Tibial artery (tissue), 4 donors: ENCODE measurements at regions not wholly inside any gene's neighbourhood (a gene's known extent, or its start where the extent isn't known, plus 50 kb on each side); places are given as distances from the start of the nearest gene placed in this dataset.

Experiments used
- DNase-seq, 2 donors: peaks; one replicate each; pipeline ENCODE4 v3.0.0-alpha.2; 2019
- H3K27ac ChIP-seq, 2 donors: fragments of 200-600 bp; sonication (generic) in 1 of 2; 1 replicate in 1 of 2; 2 replicates in 1 of 2; pipeline ENCODE4 v1.5.1; 2018 to 2019; ENCODE audit warnings: mild to moderate bottlenecking in 1 of 2
- H3K27me3 ChIP-seq, 2 donors: fragments of 200-600 bp; sonication (generic) in 1 of 2; one replicate each; pipeline versions ENCODE4 v1.5.1 to v1.6.0; 2016 to 2019
- H3K36me3 ChIP-seq, 3 donors: fragments of 200-600 bp; sonication (generic) in 2 of 3; one replicate each; pipeline ENCODE4 v1.5.1; 2016 to 2019; ENCODE audit warnings: mild to moderate bottlenecking in 2 of 3
- H3K4me1 ChIP-seq, 4 donors: fragments of 200-600 bp; sonication (generic) in 2 of 4; 1 replicate in 3 of 4; 2 replicates in 1 of 4; pipeline ENCODE4 v1.5.1; 2016 to 2019
- H3K4me3 ChIP-seq, 2 donors: fragments of 200-600 bp; sonication (generic) in 1 of 2; 1 replicate in 1 of 2; 2 replicates in 1 of 2; pipeline ENCODE4 v1.5.1; 2018 to 2019; ENCODE audit warnings: mild to moderate bottlenecking in 2 of 2
- H3K9me3 ChIP-seq, 3 donors: fragments of 200-600 bp; sonication (generic) in 1 of 3; one replicate each; pipeline ENCODE4 v1.5.1; 2016 to 2019
- CTCF ChIP-seq, 2 experiments: fragments of 200-600 bp in 1 of 2; fragments of 450-650 bp in 1 of 2; IDR thresholded peaks; one replicate each; pipeline ENCODE4 v1.5.1; 2017 to 2019; ENCODE audit warnings: antibody characterized with exemption in 2 of 2, mild to moderate bottlenecking in 1 of 2, moderate library complexity in 1 of 2
- intact Hi-C: fragments of 100-400 bp; cut with DNase I; formaldehyde crosslinking; loops from one replicate; pipeline ENCODE4 v1.15.0; 2023; ENCODE audit warnings: low total_unique reads

- Histone ChIP-seq H3K9me3 (no peaks in the 10 kb centered on the region), H3K4me3 (no peak overlapping the region), H3K27me3 (no peaks in the 10 kb centered on the region), H3K27ac (no peak overlapping the region), H3K4me1 (no peaks in the 10 kb centered on the region), H3K36me3 (no peaks in the 10 kb centered on the region)
- no peak for DNase-seq
- intact Hi-C loops, result no loop called here
- TF ChIP-seq CTCF (IDR thresholded peaks at IDR 0.05), result no peak
These were observed 170.9 kb downstream of the POLR1F start for GRCh38 chr7:19537942-19538401.

- no peak overlapping the region for H3K27ac ChIP-seq
- intact Hi-C loops, result no loop called here
- H3K36me3 ChIP-seq, result no peaks in the 10 kb centered on the region
- H3K9me3 ChIP-seq, result no peaks in the 10 kb centered on the region
- H3K4me1 ChIP-seq, result no peaks in the 10 kb centered on the region
- DNase-seq, result no peak
- no peak for TF ChIP-seq CTCF (IDR thresholded peaks at IDR 0.05)
- H3K27me3 ChIP-seq, result no peaks in the 10 kb centered on the region
- no peak overlapping the region for H3K4me3 ChIP-seq
These were observed 175.6 kb downstream of the POLR1F start for GRCh38 chr7:19533266-19533665.

GRCh38 chr7:19530852-19531251, 178.0 kb downstream of the POLR1F start:
- no peaks in the 10 kb centered on the region for H3K27me3 ChIP-seq
- no peaks in the 10 kb centered on the region for H3K36me3 ChIP-seq
- peaks cover 0 to 4% (median 0%) of the 10 kb centered on the region in 3 donors for H3K9me3 ChIP-seq
- H3K4me3 ChIP-seq, result no peak overlapping the region
- H3K27ac ChIP-seq, result no peak overlapping the region
- intact Hi-C loops, result no loop called here
- H3K4me1 ChIP-seq, result no peaks in the 10 kb centered on the region
- no peak for DNase-seq
- TF ChIP-seq CTCF (IDR thresholded peaks at IDR 0.05), result no peak

GRCh38 chr7:19530261-19530660, 178.6 kb downstream of the POLR1F start:
- intact Hi-C loops, result no loop called here
- TF ChIP-seq CTCF (IDR thresholded peaks at IDR 0.05), result no peak
- no peaks in the 10 kb centered on the region for H3K4me1 ChIP-seq
- DNase-seq, result no peak
- no peaks in the 10 kb centered on the region for H3K27me3 ChIP-seq
- no peak overlapping the region for H3K27ac ChIP-seq
- peaks cover 0 to 4% (median 0%) of the 10 kb centered on the region in 3 donors for H3K9me3 ChIP-seq
- H3K4me3 ChIP-seq, result no peak overlapping the region
- H3K36me3 ChIP-seq, result no peaks in the 10 kb centered on the region

GRCh38 chr7:19526639-19527038, 182.2 kb downstream of the POLR1F start:
- Histone ChIP-seq H3K4me3 (no peak overlapping the region), H3K4me1 (no peaks in the 10 kb centered on the region), H3K9me3 (peaks cover 0 to 4% (median 0%) of the 10 kb centered on the region in 3 donors), H3K36me3 (no peaks in the 10 kb centered on the region), H3K27me3 (no peaks in the 10 kb centered on the region), H3K27ac (no peak overlapping the region)
- no peak for TF ChIP-seq CTCF (IDR thresholded peaks at IDR 0.05)
- intact Hi-C loops, result no loop called here
- DNase-seq, result no peak

GRCh38 chr7:19522486-19522885, 186.4 kb downstream of the POLR1F start:
- Histone ChIP-seq H3K4me3 (no peak overlapping the region), H3K27me3 (no peaks in the 10 kb centered on the region), H3K27ac (no peak overlapping the region), H3K9me3 (peaks cover 0 to 4% (median 0%) of the 10 kb centered on the region in 3 donors), H3K36me3 (no peaks in the 10 kb centered on the region), H3K4me1 (no peaks in the 10 kb centered on the region)
- intact Hi-C loops, result no loop called here
- no peak for DNase-seq
- no peak for TF ChIP-seq CTCF (IDR thresholded peaks at IDR 0.05)
